SKM-1 treated with dmso at 0.1 percent for 144 hours (cell line): ENCODE measurements at regions not wholly inside any gene's neighbourhood (a gene's known extent, or its start where the extent isn't known, plus 50 kb on each side); places are given as distances from the start of the nearest gene placed in this dataset.
"Not testable (repeated sequence)": the region's sequence is repeated elsewhere in the genome, so short reads cannot be mapped to it uniquely, and the experiment has no call there.

Source experiments
- DNase-seq: peaks from one replicate; lab custom pipeline; 2025; ENCODE audit not compliant: unreplicated experiment; lab: John Stamatoyannopoulos, UW

GRCh38 chr1:187788718-187789117 lies 960.0 kb downstream of the PLA2G4A start:
- no peak for DNase-seq

GRCh38 chr1:187790724-187791123 lies 962.0 kb downstream of the PLA2G4A start:
- DNase-seq, result no peak

- no peak for DNase-seq
Measured at GRCh38 chr1:187794561-187794960, 965.8 kb downstream of the PLA2G4A start.

GRCh38 chr1:187809549-187809948 lies 980.8 kb downstream of the PLA2G4A start:
- DNase-seq, result no peak

- no peak for DNase-seq
Measured at GRCh38 chr1:187816646-187817045, 987.9 kb downstream of the PLA2G4A start.

- DNase-seq, result peak; percentile 9
Measured at GRCh38 chr1:187817782-187818181, 989.0 kb downstream of the PLA2G4A start.

GRCh38 chr1:187819086-187819485 lies 990.3 kb downstream of the PLA2G4A start:
- no peak for DNase-seq

GRCh38 chr1:187836557-187836956 lies 1007.8 kb downstream of the PLA2G4A start:
- no peak for DNase-seq

GRCh38 chr1:187837787-187838186 lies 1009.0 kb downstream of the PLA2G4A start:
- no peak for DNase-seq

GRCh38 chr1:187838335-187839293 lies 1009.9 kb downstream of the PLA2G4A start:
- DNase-seq, result no peak

GRCh38 chr1:187839873-187840272 lies 1011.1 kb downstream of the PLA2G4A start:
- no peak for DNase-seq

- no peak for DNase-seq
Measured at GRCh38 chr1:187840557-187840956, 1011.8 kb downstream of the PLA2G4A start.

- DNase-seq, result no peak
Measured at GRCh38 chr1:187842406-187843165, 1013.8 kb downstream of the PLA2G4A start.

GRCh38 chr1:187844313-187844712 lies 1015.6 kb downstream of the PLA2G4A start:
- no peak for DNase-seq

GRCh38 chr1:187847531-187847930 lies 1018.8 kb downstream of the PLA2G4A start:
- no peak for DNase-seq

- no peak for DNase-seq
Measured at GRCh38 chr1:187848321-187848720, 1019.6 kb downstream of the PLA2G4A start.

- DNase-seq, result not testable (repeated sequence)
Measured at GRCh38 chr1:187850146-187850545, 1021.4 kb downstream of the PLA2G4A start.

- DNase-seq, result no peak
Measured at GRCh38 chr1:187853505-187853904, 1024.8 kb downstream of the PLA2G4A start.

GRCh38 chr1:187854457-187854856 lies 1025.7 kb downstream of the PLA2G4A start:
- DNase-seq, result peak; percentile 66

- no peak for DNase-seq
Measured at GRCh38 chr1:187862506-187862905, 1033.8 kb downstream of the PLA2G4A start.

- no peak for DNase-seq
Measured at GRCh38 chr1:187870552-187870951, 1041.8 kb downstream of the PLA2G4A start.
